Colonic mucosa (tissue), 4 donors: ENCODE measurements at regions not wholly inside any gene's neighbourhood (a gene's known extent, or its start where the extent isn't known, plus 50 kb on each side); places are given as distances from the start of the nearest gene placed in this dataset.
"Not testable (repeated sequence)": the region's sequence is repeated elsewhere in the genome, so short reads cannot be mapped to it uniquely, and the experiment has no call there.

ENCODE experiments used
- DNase-seq: peaks from one replicate; pipeline ENCODE4 v3.0.0-alpha.2; 2020
- H3K27ac ChIP-seq: fragments of 200-600 bp; one replicate; pipeline ENCODE4 v1.8.0; 2021
- H3K27me3 ChIP-seq: fragments of 200-600 bp; one replicate; pipeline ENCODE4 v1.8.0; 2021
- H3K36me3 ChIP-seq: fragments of 200-600 bp; one replicate; pipeline ENCODE4 v1.8.0; 2021
- H3K4me1 ChIP-seq: fragments of 200-600 bp; one replicate; pipeline ENCODE4 v1.8.0; 2021; ENCODE audit warnings: mild to moderate bottlenecking
- H3K4me3 ChIP-seq: fragments of 200-600 bp; one replicate; pipeline ENCODE4 v1.8.0; 2021
- H3K9ac ChIP-seq, 2 donors: one replicate each; pipeline ENCODE4 v1.7.0; 2013; ENCODE audit warnings: control low read depth in 2 of 2, low read depth in 2 of 2, low read length in 2 of 2
- H3K9me3 ChIP-seq: fragments of 200-600 bp; one replicate; pipeline ENCODE4 v1.8.0; 2021
- CTCF ChIP-seq: fragments of 200-600 bp; IDR thresholded peaks from one replicate; pipeline ENCODE4 v1.8.0; 2022; ENCODE audit warnings: antibody characterized with exemption, mild to moderate bottlenecking
- intact Hi-C: fragments of 100-400 bp; cut with DNase I; formaldehyde crosslinking; loops from one replicate; pipeline ENCODE4 v1.14.1; 2022
- donor health status: healthy.
- donor health status: DM: no; HTN: no; CAD: no.
- donor health status: DM: no; HTN: no; CAD: no.

GRCh38 chrX:1027680-1028079 lies 184.8 kb downstream of the CRLF2 start:
- Histone ChIP-seq H3K4me1 (no peaks in the 10 kb centered on the region), H3K36me3 (no peaks in the 10 kb centered on the region), H3K27ac (no peak overlapping the region), H3K9ac (no peak overlapping the region), H3K9me3 (no peaks in the 10 kb centered on the region), H3K4me3 (no peak overlapping the region), H3K27me3 (no peaks in the 10 kb centered on the region)
- DNase-seq, result no peak
- no peak for TF ChIP-seq CTCF
- intact Hi-C loops, result no loop called here

- Histone ChIP-seq H3K9ac (no peak overlapping the region), H3K9me3 (no peaks in the 10 kb centered on the region), H3K4me3 (no peak overlapping the region), H3K4me1 (no peaks in the 10 kb centered on the region), H3K27me3 (no peaks in the 10 kb centered on the region), H3K27ac (no peak overlapping the region), H3K36me3 (no peaks in the 10 kb centered on the region)
- intact Hi-C loops, result no loop called here
- TF ChIP-seq CTCF, result no peak
- no peak for DNase-seq
Measured at GRCh38 chrX:1027133-1027532, 185.3 kb downstream of the CRLF2 start.

- DNase-seq, result no peak
- intact Hi-C loops, result no loop called here
- Histone ChIP-seq H3K9ac (no peak overlapping the region), H3K9me3 (no peaks in the 10 kb centered on the region), H3K4me3 (no peak overlapping the region), H3K4me1 (no peaks in the 10 kb centered on the region), H3K27me3 (no peaks in the 10 kb centered on the region), H3K36me3 (no peaks in the 10 kb centered on the region), H3K27ac (no peak overlapping the region)
- TF ChIP-seq CTCF, result no peak
Measured at GRCh38 chrX:1026263-1027015, 186.0 kb downstream of the CRLF2 start.

GRCh38 chrX:1025413-1025812 lies 187.0 kb downstream of the CRLF2 start:
- no peak for TF ChIP-seq CTCF
- no peaks in the 10 kb centered on the region for H3K4me1 ChIP-seq
- H3K27ac ChIP-seq, result no peak overlapping the region
- intact Hi-C loops, result no loop called here
- H3K9ac ChIP-seq, result no peak overlapping the region
- no peaks in the 10 kb centered on the region for H3K27me3 ChIP-seq
- H3K4me3 ChIP-seq, result no peak overlapping the region
- no peaks in the 10 kb centered on the region for H3K9me3 ChIP-seq
- H3K36me3 ChIP-seq, result no peaks in the 10 kb centered on the region
- no peak for DNase-seq

- Histone ChIP-seq H3K4me3 (no peak overlapping the region), H3K4me1 (no peaks in the 10 kb centered on the region), H3K9ac (no peak overlapping the region), H3K9me3 (no peaks in the 10 kb centered on the region), H3K27ac (no peak overlapping the region), H3K27me3 (no peaks in the 10 kb centered on the region), H3K36me3 (no peaks in the 10 kb centered on the region)
- no peak for TF ChIP-seq CTCF
- intact Hi-C loops, result no loop called here
- no peak for DNase-seq
Measured at GRCh38 chrX:1023676-1024075, 188.8 kb downstream of the CRLF2 start.

- H3K4me3 ChIP-seq, H3K27me3 ChIP-seq, H3K27ac ChIP-seq, H3K9me3 ChIP-seq, H3K9ac ChIP-seq, intact Hi-C loops, DNase-seq, H3K4me1 ChIP-seq, H3K36me3 ChIP-seq: not testable (repeated sequence)
Measured at GRCh38 chrX:1021314-1021993, 191.0 kb downstream of the CRLF2 start.
